ENCODE measurements at regions not wholly inside any gene's neighbourhood (a gene's known extent, or its start where the extent isn't known, plus 50 kb on each side); places are given as distances from the start of the nearest gene placed in this dataset.

- TF ChIP-seq CTCF (IDR thresholded peaks at IDR 0.05; ENCODE audit: insufficient read depth, low read length, poor library complexity, severe bottlenecking), result no peak
- H3K36me3 ChIP-seq (ENCODE audit: control insufficient read depth, insufficient read depth, low read length), result no peaks in the 10 kb centered on the region
- H3K4me3 ChIP-seq (ENCODE audit: low read depth, low read length), result no peak overlapping the region
- DNase-seq (ENCODE audit: low read depth), result no peak
- H3K27me3 ChIP-seq (ENCODE audit: control insufficient read depth, insufficient read depth, low read length), result no peaks in the 10 kb centered on the region
Observed at GRCh38 chr2:3970791-3971651, 267.6 kb downstream of the DCDC2C start.

- no peaks in the 10 kb centered on the region for H3K36me3 ChIP-seq (ENCODE audit: control insufficient read depth, insufficient read depth, low read length)
- DNase-seq (ENCODE audit: low read depth), result no peak
- H3K4me3 ChIP-seq (ENCODE audit: low read depth, low read length), result no peak overlapping the region
- H3K27me3 ChIP-seq (ENCODE audit: control insufficient read depth, insufficient read depth, low read length), result no peaks in the 10 kb centered on the region
- no peak for TF ChIP-seq CTCF (IDR thresholded peaks at IDR 0.05; ENCODE audit: insufficient read depth, low read length, poor library complexity, severe bottlenecking)
Observed at GRCh38 chr2:3971652-3972192, 268.3 kb downstream of the DCDC2C start.

GRCh38 chr2:3972377-3972776, 269.0 kb downstream of the DCDC2C start:
- no peak for TF ChIP-seq CTCF (IDR thresholded peaks at IDR 0.05; ENCODE audit: insufficient read depth, low read length, poor library complexity, severe bottlenecking)
- Histone ChIP-seq H3K4me3 (ENCODE audit: low read depth, low read length) (no peak overlapping the region), H3K36me3 (ENCODE audit: control insufficient read depth, insufficient read depth, low read length) (no peaks in the 10 kb centered on the region), H3K27me3 (ENCODE audit: control insufficient read depth, insufficient read depth, low read length) (no peaks in the 10 kb centered on the region)
- DNase-seq (ENCODE audit: low read depth), result no peak

- no peak for DNase-seq (ENCODE audit: low read depth)
- TF ChIP-seq CTCF (IDR thresholded peaks at IDR 0.05; ENCODE audit: insufficient read depth, low read length, poor library complexity, severe bottlenecking), result no peak
- H3K27me3 ChIP-seq (ENCODE audit: control insufficient read depth, insufficient read depth, low read length), result no peaks in the 10 kb centered on the region
- no peaks in the 10 kb centered on the region for H3K36me3 ChIP-seq (ENCODE audit: control insufficient read depth, insufficient read depth, low read length)
- H3K4me3 ChIP-seq (ENCODE audit: low read depth, low read length), result no peak overlapping the region
Observed at GRCh38 chr2:3974765-3975164, 271.4 kb downstream of the DCDC2C start.

GRCh38 chr2:3981446-3981987, 278.1 kb downstream of the DCDC2C start:
- Histone ChIP-seq H3K27me3 (ENCODE audit: control insufficient read depth, insufficient read depth, low read length) (no peaks in the 10 kb centered on the region), H3K4me3 (ENCODE audit: low read depth, low read length) (no peak overlapping the region), H3K36me3 (ENCODE audit: control insufficient read depth, insufficient read depth, low read length) (no peaks in the 10 kb centered on the region)
- TF ChIP-seq CTCF (IDR thresholded peaks at IDR 0.05; ENCODE audit: insufficient read depth, low read length, poor library complexity, severe bottlenecking), result no peak
- DNase-seq (ENCODE audit: low read depth), result no peak
